Peyer's patch (tissue), 4 donors: ENCODE measurements at regions not wholly inside any gene's neighbourhood (a gene's known extent, or its start where the extent isn't known, plus 50 kb on each side); places are given as distances from the start of the nearest gene placed in this dataset.
A peak's percentile ranks its signal among the peaks of the same experiment; 100 is the strongest.

Experiments used
- DNase-seq, 3 donors: peaks; one replicate each; pipeline ENCODE4 v3.0.0-alpha.2; 2017 to 2019
- H3K27ac ChIP-seq, 4 donors: fragments of 200-600 bp; sonication (generic); one replicate each; pipeline ENCODE4 v1.5.1; 2016 to 2019
- H3K27me3 ChIP-seq, 2 donors: fragments of 200-600 bp; sonication (generic); one replicate each; pipeline ENCODE4 v1.5.1; 2019
- H3K36me3 ChIP-seq, 3 donors: fragments of 200-600 bp; sonication (generic); one replicate each; pipeline ENCODE4 v1.5.1; 2016 to 2019
- H3K4me1 ChIP-seq, 4 donors: fragments of 200-600 bp; sonication (generic); one replicate each; pipeline ENCODE4 v1.5.1; 2016 to 2019
- H3K4me3 ChIP-seq, 4 donors: fragments of 200-600 bp; sonication (generic); 1 replicate in 3 of 4; 2 replicates in 1 of 4; pipeline ENCODE4 v1.5.1; 2016 to 2019; ENCODE audit warnings: mild to moderate bottlenecking in 1 of 4
- H3K9me3 ChIP-seq, 4 donors: fragments of 200-600 bp; sonication (generic); one replicate each; pipeline ENCODE4 v1.5.1; 2016 to 2019; ENCODE audit warnings: mild to moderate bottlenecking in 1 of 4
- POLR2A ChIP-seq, 2 donors: fragments of 450-650 bp; IDR thresholded peaks; one replicate each; pipeline ENCODE4 v1.5.1; 2017; ENCODE audit warnings: antibody characterized with exemption in 2 of 2, mild to moderate bottlenecking in 2 of 2, moderate library complexity in 2 of 2
- TF ChIP-seq, protein P1 (sequence below), 6 experiments: fragments of 450-650 bp in 4 of 6; fragments of 200-600 bp in 2 of 6; sonication (generic) in 1 of 6; IDR thresholded peaks; one replicate each; pipeline ENCODE4 v1.5.1; 2017 to 2019; ENCODE audit warnings: antibody characterized with exemption in 6 of 6, mild to moderate bottlenecking in 3 of 6, moderate library complexity in 1 of 6

- peak in 1 of 3 donors; percentile 54 for DNase-seq
- no peaks in the 10 kb centered on the region for H3K36me3 ChIP-seq
- H3K27me3 ChIP-seq: no peaks in the 10 kb centered on the region
- no peaks in the 10 kb centered on the region for H3K4me1 ChIP-seq
- no peak overlapping the region for H3K27ac ChIP-seq
- H3K4me3 ChIP-seq: peak overlapping the region in 2 of 4 donors; percentile 25 to 29
- TF ChIP-seq, protein P1, sequence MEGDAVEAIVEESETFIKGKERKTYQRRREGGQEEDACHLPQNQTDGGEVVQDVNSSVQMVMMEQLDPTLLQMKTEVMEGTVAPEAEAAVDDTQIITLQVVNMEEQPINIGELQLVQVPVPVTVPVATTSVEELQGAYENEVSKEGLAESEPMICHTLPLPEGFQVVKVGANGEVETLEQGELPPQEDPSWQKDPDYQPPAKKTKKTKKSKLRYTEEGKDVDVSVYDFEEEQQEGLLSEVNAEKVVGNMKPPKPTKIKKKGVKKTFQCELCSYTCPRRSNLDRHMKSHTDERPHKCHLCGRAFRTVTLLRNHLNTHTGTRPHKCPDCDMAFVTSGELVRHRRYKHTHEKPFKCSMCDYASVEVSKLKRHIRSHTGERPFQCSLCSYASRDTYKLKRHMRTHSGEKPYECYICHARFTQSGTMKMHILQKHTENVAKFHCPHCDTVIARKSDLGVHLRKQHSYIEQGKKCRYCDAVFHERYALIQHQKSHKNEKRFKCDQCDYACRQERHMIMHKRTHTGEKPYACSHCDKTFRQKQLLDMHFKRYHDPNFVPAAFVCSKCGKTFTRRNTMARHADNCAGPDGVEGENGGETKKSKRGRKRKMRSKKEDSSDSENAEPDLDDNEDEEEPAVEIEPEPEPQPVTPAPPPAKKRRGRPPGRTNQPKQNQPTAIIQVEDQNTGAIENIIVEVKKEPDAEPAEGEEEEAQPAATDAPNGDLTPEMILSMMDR (IDR thresholded peaks at IDR 0.05): no peak
- no peak for TF ChIP-seq POLR2A (IDR thresholded peaks at IDR 0.05)
- H3K9me3 ChIP-seq: no peaks in the 10 kb centered on the region
Measured at GRCh38 chr10:125344573-125345171, 184.3 kb upstream of the CTBP2 start.

- no peak overlapping the region for H3K27ac ChIP-seq
- no peaks in the 10 kb centered on the region for H3K4me1 ChIP-seq
- no peaks in the 10 kb centered on the region for H3K9me3 ChIP-seq
- no peak overlapping the region for H3K4me3 ChIP-seq
- no peaks in the 10 kb centered on the region for H3K36me3 ChIP-seq
- H3K27me3 ChIP-seq: no peaks in the 10 kb centered on the region
- no peak for TF ChIP-seq POLR2A (IDR thresholded peaks at IDR 0.05)
- TF ChIP-seq, protein P1 (IDR thresholded peaks at IDR 0.05): no peak
- no peak for DNase-seq
Measured at GRCh38 chr10:125343983-125344382, 183.6 kb upstream of the CTBP2 start.

DNA sequence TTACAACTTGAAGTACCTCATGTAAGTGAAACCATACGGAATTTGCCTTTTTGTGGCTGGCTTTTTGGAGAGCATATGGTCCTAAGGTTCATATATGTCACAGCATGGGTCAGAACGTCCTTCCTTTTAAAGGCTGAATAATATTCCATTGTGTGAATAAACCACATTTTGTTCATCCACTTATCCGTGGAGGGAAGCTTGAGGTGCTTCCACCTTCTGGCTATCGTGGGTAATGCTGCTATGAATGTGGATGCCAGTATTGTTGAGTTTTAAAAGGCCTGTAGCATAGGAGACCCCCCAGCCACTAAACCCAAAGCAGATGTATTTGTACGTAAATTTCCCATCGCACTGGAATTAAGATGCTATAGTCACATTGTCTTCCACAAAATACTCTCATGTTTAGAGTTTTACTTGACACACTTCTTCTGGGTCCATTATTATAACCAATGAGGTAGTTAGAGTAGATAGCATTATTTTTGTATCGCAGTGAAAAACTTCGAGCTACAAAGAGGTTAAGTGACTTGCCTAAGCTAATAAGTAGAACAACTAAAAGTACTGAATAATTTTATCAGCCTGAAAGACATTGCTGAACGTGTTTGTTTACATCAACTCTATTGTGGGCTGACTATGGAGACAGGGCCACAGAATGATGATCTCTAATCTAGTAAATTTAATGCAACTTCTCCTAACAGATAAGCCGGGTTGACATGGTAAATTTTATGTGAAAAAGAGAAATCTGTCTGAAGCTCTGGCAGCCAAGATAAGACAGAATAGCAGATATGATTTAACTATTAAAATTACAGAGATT, 183.0 kb upstream of the CTBP2 start:
- TF ChIP-seq, protein P1 (IDR thresholded peaks at IDR 0.05): peak in 4 of 6 experiments; percentile 31 to 67 (median 60)
- TF ChIP-seq POLR2A (IDR thresholded peaks at IDR 0.05): no peak
- peak in 1 of 3 donors; percentile 61 for DNase-seq
- H3K9me3 ChIP-seq: no peaks in the 10 kb centered on the region
- no peak overlapping the region for H3K4me3 ChIP-seq
- H3K4me1 ChIP-seq: no peaks in the 10 kb centered on the region
- no peaks in the 10 kb centered on the region for H3K36me3 ChIP-seq
- H3K27me3 ChIP-seq: no peaks in the 10 kb centered on the region
- no peak overlapping the region for H3K27ac ChIP-seq

DNA sequence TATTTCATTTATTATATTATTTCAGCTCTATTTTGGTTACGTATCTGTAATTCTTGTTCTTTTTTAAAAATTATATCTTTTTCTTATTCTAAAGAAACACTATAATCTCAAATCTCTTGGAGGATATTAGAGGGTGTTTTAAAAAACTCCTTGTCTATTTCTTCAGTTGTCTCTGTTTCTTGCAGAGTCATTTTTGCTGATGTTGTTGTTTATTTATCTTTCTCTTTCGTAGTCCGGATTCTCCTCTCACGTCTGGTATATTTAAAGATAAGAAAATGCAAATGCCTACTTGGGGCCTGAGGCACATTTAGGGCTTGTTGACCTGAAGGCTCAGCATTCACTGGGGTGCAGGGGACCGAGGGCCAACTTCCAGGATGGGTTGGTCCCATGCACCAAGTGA, 181.2 kb upstream of the CTBP2 start:
- no peak overlapping the region for H3K27ac ChIP-seq
- TF ChIP-seq, protein P1 (IDR thresholded peaks at IDR 0.05): no peak
- no peak for TF ChIP-seq POLR2A (IDR thresholded peaks at IDR 0.05)
- no peak for DNase-seq
- no peaks in the 10 kb centered on the region for H3K27me3 ChIP-seq
- H3K9me3 ChIP-seq: no peaks in the 10 kb centered on the region
- H3K4me1 ChIP-seq: no peaks in the 10 kb centered on the region
- H3K36me3 ChIP-seq: no peaks in the 10 kb centered on the region
- no peak overlapping the region for H3K4me3 ChIP-seq

DNA sequence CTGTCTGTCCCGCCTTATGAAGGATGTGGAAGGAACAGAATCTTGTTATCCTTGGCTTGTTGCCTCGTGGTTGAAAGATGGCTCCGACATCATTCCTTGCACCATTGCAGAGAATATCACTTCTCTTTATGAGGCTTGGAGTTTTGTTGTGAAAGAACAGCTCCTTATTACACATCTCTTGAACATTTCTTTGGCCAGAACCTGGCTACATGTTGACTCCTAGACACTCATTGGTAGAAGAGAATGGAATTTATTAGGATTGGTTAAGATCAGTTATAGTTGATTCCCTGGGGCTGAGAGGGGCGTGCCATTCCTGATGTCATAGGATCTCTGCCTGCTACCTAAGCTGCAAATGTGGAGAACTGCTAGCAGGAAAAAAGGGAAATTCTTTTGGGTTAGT, 180.5 kb upstream of the CTBP2 start:
- Histone ChIP-seq H3K36me3 (no peaks in the 10 kb centered on the region), H3K9me3 (no peaks in the 10 kb centered on the region), H3K27ac (no peak overlapping the region), H3K27me3 (no peaks in the 10 kb centered on the region), H3K4me3 (no peak overlapping the region), H3K4me1 (no peaks in the 10 kb centered on the region)
- TF ChIP-seq, protein P1 (IDR thresholded peaks at IDR 0.05): no peak
- TF ChIP-seq POLR2A (IDR thresholded peaks at IDR 0.05): no peak
- no peak for DNase-seq
